Neural progenitor cell (in vitro differentiated cells): ENCODE measurements at regions not wholly inside any gene's neighbourhood (a gene's known extent, or its start where the extent isn't known, plus 50 kb on each side); places are given as distances from the start of the nearest gene placed in this dataset.
"Not testable (repeated sequence)": the region's sequence is repeated elsewhere in the genome, so short reads cannot be mapped to it uniquely, and the experiment has no call there.

Experiments used
- DNase-seq: peaks from one replicate; pipeline ENCODE4 v3.0.0-alpha.2; 2016; ENCODE audit warnings: low spot score
- H2AFZ ChIP-seq: fragments of 200-600 bp; sonication (generic); replicated peaks from 2 replicates; pipeline ENCODE4 v1.6.1; 2016; ENCODE audit warnings: antibody characterized with exemption
- H3F3A ChIP-seq: fragments of 200-600 bp; sonication (generic); 2 replicates; pipeline ENCODE4 v1.6.1; 2016; ENCODE audit warnings: antibody characterized with exemption, low read depth
- H3K27ac ChIP-seq: fragments of 200-600 bp; sonication (generic); 2 replicates; pipeline ENCODE4 v1.5.1; 2016; ENCODE audit warnings: mild to moderate bottlenecking
- H3K27me3 ChIP-seq: fragments of 200-600 bp; sonication (generic); 2 replicates; pipeline ENCODE4 v1.6.1; 2016; ENCODE audit warnings: mild to moderate bottlenecking, moderate library complexity
- H3K36me3 ChIP-seq: fragments of 200-600 bp; sonication (generic); 2 replicates; pipeline ENCODE4 v1.5.1; 2016
- H3K4me1 ChIP-seq: fragments of 200-600 bp; sonication (generic); 2 replicates; pipeline ENCODE4 v1.6.1; 2016; ENCODE audit warnings: mixed run types
- H3K4me2 ChIP-seq: fragments of 200-600 bp; sonication (generic); 2 replicates; pipeline ENCODE4 v1.6.1; 2016
- H3K4me3 ChIP-seq: fragments of 200-600 bp; sonication (generic); 2 replicates; pipeline ENCODE4 v1.5.1; 2016
- H3K79me2 ChIP-seq: fragments of 200-600 bp; sonication (generic); 2 replicates; pipeline ENCODE4 v1.6.1; 2016; ENCODE audit warnings: low read depth
- H3K9ac ChIP-seq: fragments of 200-600 bp; sonication (generic); 2 replicates; pipeline ENCODE4 v1.6.1; 2016
- H3K9me3 ChIP-seq: fragments of 200-600 bp; sonication (generic); 2 replicates; pipeline ENCODE4 v1.5.1; 2016; ENCODE audit warnings: low read depth
- H4K20me1 ChIP-seq: fragments of 200-600 bp; sonication (generic); 2 replicates; pipeline ENCODE4 v1.6.1; 2016; ENCODE audit warnings: low read depth
- H3K27ac Mint-ChIP-seq: 3 replicates; pipeline ENCODE4 v1.8.0; 2021; ENCODE audit warnings: mixed read lengths
- H3K27me3 Mint-ChIP-seq: 2 replicates; pipeline ENCODE4 v1.8.0; 2022; ENCODE audit warnings: low read depth, mild to moderate bottlenecking, inconsistent platforms, moderate library complexity, mixed read lengths; ENCODE audit not compliant: insufficient read depth
- H3K36me3 Mint-ChIP-seq: 3 replicates; pipeline ENCODE4 v1.8.0; 2021; ENCODE audit warnings: mixed read lengths
- H3K4me1 Mint-ChIP-seq: 3 replicates; pipeline ENCODE4 v1.8.0; 2021; ENCODE audit warnings: mixed read lengths
- H3K4me3 Mint-ChIP-seq: 3 replicates; pipeline ENCODE4 v1.8.0; 2021; ENCODE audit warnings: mild to moderate bottlenecking, moderate library complexity, mixed read lengths
- H3K9me3 Mint-ChIP-seq: 3 replicates; pipeline ENCODE4 v1.8.0; 2020; ENCODE audit warnings: mixed read lengths
- EZH2 ChIP-seq: fragments of 200-600 bp; sonication (generic); IDR thresholded peaks from 2 replicates; pipeline ENCODE4 v1.6.1; 2017; ENCODE audit warnings: antibody characterized with exemption, mild to moderate bottlenecking, moderate library complexity
- EZH2phosphoT487 ChIP-seq: fragments of 200-600 bp; sonication (generic); IDR thresholded peaks from 2 replicates; pipeline ENCODE4 v1.6.1; 2017; ENCODE audit warnings: antibody characterized with exemption
- TF ChIP-seq, protein P1 (sequence below): fragments of 200-600 bp; sonication (generic); IDR thresholded peaks from 2 replicates; pipeline ENCODE4 v1.5.1; 2017; ENCODE audit warnings: antibody characterized with exemption, mild to moderate bottlenecking

DNA sequence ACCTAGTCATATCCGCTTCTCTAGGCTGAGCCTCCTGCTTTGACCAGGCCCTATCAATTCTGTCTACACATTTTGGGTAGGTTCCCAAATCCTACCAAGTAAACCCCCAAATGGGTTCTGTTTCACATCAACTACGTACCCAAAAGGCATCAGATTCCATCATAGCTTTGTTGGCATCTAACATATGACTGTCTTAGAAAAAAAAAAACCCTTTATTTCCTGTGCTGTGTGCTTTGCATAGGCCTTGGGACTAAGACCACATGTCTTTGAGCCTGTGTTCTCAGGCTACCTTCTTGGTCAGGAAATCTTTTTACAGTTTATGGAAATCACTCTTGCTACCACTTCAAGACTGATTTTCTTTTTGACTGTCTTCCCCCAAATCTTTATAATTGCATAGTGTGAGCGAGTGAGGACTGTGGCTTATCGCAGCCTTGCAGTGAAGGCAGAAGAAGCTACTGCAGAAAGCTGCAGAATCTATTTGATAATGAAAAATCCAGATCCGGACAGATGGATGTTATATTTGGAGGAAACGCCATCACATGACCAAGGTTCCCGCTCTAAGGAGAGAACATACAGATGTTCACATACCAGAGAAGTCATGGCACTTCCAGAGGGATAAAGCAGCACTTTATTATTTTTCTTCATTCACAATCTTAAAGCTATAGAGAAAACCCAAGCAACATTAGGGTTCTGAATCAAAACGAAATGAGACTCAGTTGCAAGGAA lies 111.2 kb downstream of the EOMES start:
- no peak overlapping the region for H3K27ac ChIP-seq
- no peaks in the 10 kb centered on the region for H3K27me3 ChIP-seq
- no peaks in the 10 kb centered on the region for H3K36me3 ChIP-seq
- H3F3A ChIP-seq, result no peaks in the 10 kb centered on the region
- peaks cover 5% of the 10 kb centered on the region for H3K9me3 Mint-ChIP-seq
- no peak overlapping the region for H3K9ac ChIP-seq
- DNase-seq, result no peak
- no peaks in the 10 kb centered on the region for H4K20me1 ChIP-seq
- peak overlapping the region; percentile 7 for H2AFZ ChIP-seq
- TF ChIP-seq EZH2, result no peak
- no peak for TF ChIP-seq EZH2phosphoT487
- TF ChIP-seq, protein P1, sequence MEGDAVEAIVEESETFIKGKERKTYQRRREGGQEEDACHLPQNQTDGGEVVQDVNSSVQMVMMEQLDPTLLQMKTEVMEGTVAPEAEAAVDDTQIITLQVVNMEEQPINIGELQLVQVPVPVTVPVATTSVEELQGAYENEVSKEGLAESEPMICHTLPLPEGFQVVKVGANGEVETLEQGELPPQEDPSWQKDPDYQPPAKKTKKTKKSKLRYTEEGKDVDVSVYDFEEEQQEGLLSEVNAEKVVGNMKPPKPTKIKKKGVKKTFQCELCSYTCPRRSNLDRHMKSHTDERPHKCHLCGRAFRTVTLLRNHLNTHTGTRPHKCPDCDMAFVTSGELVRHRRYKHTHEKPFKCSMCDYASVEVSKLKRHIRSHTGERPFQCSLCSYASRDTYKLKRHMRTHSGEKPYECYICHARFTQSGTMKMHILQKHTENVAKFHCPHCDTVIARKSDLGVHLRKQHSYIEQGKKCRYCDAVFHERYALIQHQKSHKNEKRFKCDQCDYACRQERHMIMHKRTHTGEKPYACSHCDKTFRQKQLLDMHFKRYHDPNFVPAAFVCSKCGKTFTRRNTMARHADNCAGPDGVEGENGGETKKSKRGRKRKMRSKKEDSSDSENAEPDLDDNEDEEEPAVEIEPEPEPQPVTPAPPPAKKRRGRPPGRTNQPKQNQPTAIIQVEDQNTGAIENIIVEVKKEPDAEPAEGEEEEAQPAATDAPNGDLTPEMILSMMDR, result no peak
- no peak overlapping the region for H3K4me2 ChIP-seq
- H3K79me2 ChIP-seq, result no peaks in the 10 kb centered on the region
- no peaks in the 10 kb centered on the region for H3K9me3 ChIP-seq
- no peak overlapping the region for H3K4me3 Mint-ChIP-seq
- H3K27me3 Mint-ChIP-seq, result peaks cover 6% of the 10 kb centered on the region
- no peak overlapping the region for H3K4me3 ChIP-seq
- peaks cover 6% of the 10 kb centered on the region for H3K4me1 Mint-ChIP-seq
- no peaks in the 10 kb centered on the region for H3K36me3 Mint-ChIP-seq
- peaks cover 8% of the 10 kb centered on the region for H3K4me1 ChIP-seq
- no peak overlapping the region for H3K27ac Mint-ChIP-seq

DNA sequence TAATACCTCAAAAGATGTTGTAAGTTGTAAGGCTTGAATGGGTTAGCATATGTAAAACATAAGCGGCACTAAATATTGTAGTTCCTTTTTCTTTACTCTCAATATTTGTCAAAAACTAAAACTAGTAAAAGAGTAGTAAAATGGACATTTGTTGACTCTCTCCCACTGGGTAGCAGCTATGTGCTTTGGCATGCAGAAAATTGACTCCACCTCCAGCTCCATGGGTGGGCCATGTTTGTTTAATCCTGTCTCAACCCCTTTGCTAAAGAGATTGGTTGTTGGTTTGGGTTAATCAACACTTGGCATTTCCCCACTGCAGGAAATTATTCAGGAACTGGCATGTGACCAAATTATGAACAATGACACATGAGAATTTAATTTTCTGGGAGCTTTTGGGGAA lies 114.8 kb downstream of the EOMES start:
- H3K79me2 ChIP-seq, result no peaks in the 10 kb centered on the region
- H3K9me3 ChIP-seq, result no peaks in the 10 kb centered on the region
- H4K20me1 ChIP-seq, result no peaks in the 10 kb centered on the region
- no peak overlapping the region for H2AFZ ChIP-seq
- H3K27me3 Mint-ChIP-seq, result peaks cover 6% of the 10 kb centered on the region
- no peaks in the 10 kb centered on the region for H3K36me3 Mint-ChIP-seq
- peaks cover under 1% of the 10 kb centered on the region for H3K9me3 Mint-ChIP-seq
- no peak overlapping the region for H3K4me3 ChIP-seq
- no peaks in the 10 kb centered on the region for H3F3A ChIP-seq
- H3K36me3 ChIP-seq, result no peaks in the 10 kb centered on the region
- no peak overlapping the region for H3K4me2 ChIP-seq
- no peaks in the 10 kb centered on the region for H3K27me3 ChIP-seq
- H3K4me3 Mint-ChIP-seq, result no peak overlapping the region
- no peak overlapping the region for H3K27ac ChIP-seq
- peaks cover 6% of the 10 kb centered on the region for H3K4me1 Mint-ChIP-seq
- peaks cover 8% of the 10 kb centered on the region for H3K4me1 ChIP-seq
- TF ChIP-seq, protein P1, result no peak
- TF ChIP-seq EZH2phosphoT487 (no peak), EZH2 (no peak)
- H3K27ac Mint-ChIP-seq, result no peak overlapping the region
- peak; percentile 71 for DNase-seq
- no peak overlapping the region for H3K9ac ChIP-seq

DNA sequence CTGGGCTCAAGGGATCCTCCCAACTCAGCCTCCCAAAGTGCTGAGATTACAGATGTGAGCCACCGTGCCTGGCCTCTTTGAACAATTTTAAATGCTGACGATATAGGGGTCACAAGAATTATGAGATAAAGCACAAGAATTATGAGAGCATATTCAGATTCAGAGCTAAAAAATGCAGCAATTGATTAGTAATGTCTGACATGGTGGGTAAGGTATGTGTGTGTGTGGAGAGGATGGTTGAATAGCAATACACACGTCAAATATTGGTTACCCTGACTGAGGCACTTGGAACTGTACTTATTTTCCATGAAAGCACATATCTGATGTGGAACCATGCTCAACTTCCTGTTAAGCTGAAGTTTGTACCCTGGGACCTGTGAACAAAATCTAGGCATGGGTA lies 115.6 kb downstream of the EOMES start:
- peaks cover 4% of the 10 kb centered on the region for H3K9me3 Mint-ChIP-seq

DNA sequence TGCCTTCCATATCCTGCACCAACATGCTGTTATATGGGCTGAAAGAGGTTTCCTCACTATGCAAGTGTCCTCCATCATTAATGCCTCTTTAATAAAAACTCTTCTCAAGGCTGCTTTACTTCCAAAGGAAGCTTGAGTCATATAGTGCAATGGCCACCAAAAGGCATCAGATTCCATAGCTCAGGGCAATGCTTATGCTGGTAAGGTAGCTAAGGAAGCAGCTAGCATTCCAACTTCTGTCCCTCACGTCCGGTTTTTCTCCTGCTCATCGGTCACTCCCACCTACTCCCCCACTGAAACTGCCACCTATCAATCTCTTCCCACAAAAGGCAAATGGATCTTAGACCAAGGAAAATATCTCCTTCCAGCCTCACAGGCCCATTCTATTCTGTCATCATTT lies 117.1 kb upstream of the SLC4A7 start:
- not testable (repeated sequence) for H3K27me3 Mint-ChIP-seq, H3K4me1 Mint-ChIP-seq, H3K4me1 ChIP-seq, DNase-seq, H3K36me3 ChIP-seq, H3K4me3 ChIP-seq, H3K27ac Mint-ChIP-seq, H3F3A ChIP-seq, H3K9me3 ChIP-seq, H3K27ac ChIP-seq, H3K79me2 ChIP-seq, H3K4me2 ChIP-seq, H3K4me3 Mint-ChIP-seq, H4K20me1 ChIP-seq, H3K36me3 Mint-ChIP-seq, H2AFZ ChIP-seq, H3K27me3 ChIP-seq, H3K9me3 Mint-ChIP-seq, H3K9ac ChIP-seq

More for the DNA sequence above, 115.6 kb downstream of the EOMES start:
- no peaks in the 10 kb centered on the region for H3K79me2 ChIP-seq
- H3K27ac ChIP-seq, result no peak overlapping the region
- H3K36me3 ChIP-seq, result no peaks in the 10 kb centered on the region
- no peaks in the 10 kb centered on the region for H3K27me3 ChIP-seq
- no peak for DNase-seq
- no peak overlapping the region for H2AFZ ChIP-seq
- Mint-ChIP-seq H3K27me3 (peaks cover 4% of the 10 kb centered on the region), H3K4me3 (no peak overlapping the region), H3K4me1 (peaks cover 6% of the 10 kb centered on the region), H3K27ac (no peak overlapping the region), H3K36me3 (no peaks in the 10 kb centered on the region)
- peaks cover 8% of the 10 kb centered on the region for H3K4me1 ChIP-seq
- no peaks in the 10 kb centered on the region for H4K20me1 ChIP-seq
- no peaks in the 10 kb centered on the region for H3F3A ChIP-seq
- no peaks in the 10 kb centered on the region for H3K9me3 ChIP-seq
- no peak overlapping the region for H3K9ac ChIP-seq
- H3K4me2 ChIP-seq, result no peak overlapping the region
- H3K4me3 ChIP-seq, result no peak overlapping the region
- TF ChIP-seq EZH2phosphoT487 (no peak), EZH2 (no peak)
- TF ChIP-seq, protein P1, result no peak

DNA sequence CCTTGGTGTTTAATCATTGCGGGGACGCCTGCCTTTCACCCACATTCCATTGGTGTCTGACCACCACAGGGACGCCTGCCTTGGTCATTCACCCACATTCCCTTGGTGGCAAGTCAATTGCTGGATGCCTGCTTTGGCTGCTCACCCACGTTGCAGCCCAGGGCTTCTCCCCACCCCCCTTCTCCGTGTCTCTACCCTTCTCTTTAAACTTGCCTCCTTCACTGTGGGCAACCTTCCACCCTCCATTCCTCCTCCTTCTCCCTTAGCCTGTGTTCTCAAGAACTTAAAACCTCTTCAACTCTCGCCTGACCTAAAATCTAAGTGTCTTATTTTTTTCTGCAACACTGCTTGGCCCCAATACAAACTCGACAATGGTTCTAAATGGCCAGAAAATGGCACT lies 115.6 kb upstream of the SLC4A7 start:
- H3K4me3 ChIP-seq, H3K36me3 Mint-ChIP-seq, H3K9me3 Mint-ChIP-seq, H2AFZ ChIP-seq, H3K79me2 ChIP-seq, H3K4me2 ChIP-seq, H3K4me3 Mint-ChIP-seq, DNase-seq, H3K27me3 ChIP-seq, H3K9ac ChIP-seq, H3K4me1 Mint-ChIP-seq, H3K27ac Mint-ChIP-seq, H3K36me3 ChIP-seq, H3K4me1 ChIP-seq, H3K27ac ChIP-seq, H3F3A ChIP-seq, H4K20me1 ChIP-seq, H3K27me3 Mint-ChIP-seq, H3K9me3 ChIP-seq: not testable (repeated sequence)
